ENCODE measurements at regions not wholly inside any gene's neighbourhood (a gene's known extent, or its start where the extent isn't known, plus 50 kb on each side); places are given as distances from the start of the nearest gene placed in this dataset.

DNA sequence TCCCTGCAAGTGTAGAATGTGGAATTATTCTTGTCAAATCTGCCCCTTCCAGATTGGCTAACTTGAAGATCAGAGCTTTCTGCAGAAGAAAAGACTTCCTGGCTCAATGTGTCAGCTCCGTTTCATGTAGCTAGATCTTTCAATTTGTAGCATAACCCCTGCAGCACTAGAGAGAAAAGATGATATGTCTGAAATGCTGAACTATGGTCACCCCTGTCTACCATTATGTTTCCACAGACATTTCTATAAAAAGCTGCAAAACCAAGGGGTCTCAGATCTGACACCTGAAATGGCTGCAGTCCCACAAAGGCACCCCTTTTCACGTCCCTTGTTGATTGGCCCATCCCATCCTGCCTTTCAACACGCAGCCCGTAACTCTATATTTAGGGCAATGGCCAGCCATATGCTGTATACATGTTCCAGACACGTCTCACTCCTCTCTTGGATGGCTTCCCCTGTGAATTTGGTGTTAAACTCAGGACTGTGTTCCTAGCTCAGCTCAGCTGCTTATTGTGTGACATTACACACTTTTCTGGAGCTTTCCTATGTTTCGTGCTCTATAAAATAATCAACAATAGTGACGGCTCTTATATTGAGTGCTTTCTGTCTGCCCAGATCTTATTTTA is 648.6 kb upstream of the CELF2 start:
- DNase-seq, result no peak

GRCh38 chr10:10385831-10386230 is 631.8 kb upstream of the CELF2 start:
- no peak for DNase-seq

DNA sequence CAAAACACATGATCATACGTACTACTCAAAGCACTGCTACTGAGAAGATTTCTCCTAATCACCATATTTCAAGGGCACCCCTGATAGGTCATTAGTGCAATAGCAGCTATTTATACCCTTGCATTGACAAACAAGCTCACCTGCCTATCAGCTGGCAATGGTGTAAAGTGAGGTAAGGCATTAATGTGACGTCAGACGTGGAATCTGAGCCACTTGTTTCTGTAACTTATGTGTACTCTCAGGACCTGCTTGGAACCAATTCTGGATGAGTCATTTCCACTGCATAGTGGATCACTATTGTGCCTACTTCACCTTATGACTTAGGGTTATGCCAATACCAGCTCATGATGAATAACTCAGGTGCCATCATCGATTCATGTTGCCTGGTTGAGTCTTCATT is 628.5 kb upstream of the CELF2 start:
- DNase-seq, result no peak

- DNase-seq, result no peak
Measured at GRCh38 chr10:10392511-10392910, 625.2 kb upstream of the CELF2 start.

DNA sequence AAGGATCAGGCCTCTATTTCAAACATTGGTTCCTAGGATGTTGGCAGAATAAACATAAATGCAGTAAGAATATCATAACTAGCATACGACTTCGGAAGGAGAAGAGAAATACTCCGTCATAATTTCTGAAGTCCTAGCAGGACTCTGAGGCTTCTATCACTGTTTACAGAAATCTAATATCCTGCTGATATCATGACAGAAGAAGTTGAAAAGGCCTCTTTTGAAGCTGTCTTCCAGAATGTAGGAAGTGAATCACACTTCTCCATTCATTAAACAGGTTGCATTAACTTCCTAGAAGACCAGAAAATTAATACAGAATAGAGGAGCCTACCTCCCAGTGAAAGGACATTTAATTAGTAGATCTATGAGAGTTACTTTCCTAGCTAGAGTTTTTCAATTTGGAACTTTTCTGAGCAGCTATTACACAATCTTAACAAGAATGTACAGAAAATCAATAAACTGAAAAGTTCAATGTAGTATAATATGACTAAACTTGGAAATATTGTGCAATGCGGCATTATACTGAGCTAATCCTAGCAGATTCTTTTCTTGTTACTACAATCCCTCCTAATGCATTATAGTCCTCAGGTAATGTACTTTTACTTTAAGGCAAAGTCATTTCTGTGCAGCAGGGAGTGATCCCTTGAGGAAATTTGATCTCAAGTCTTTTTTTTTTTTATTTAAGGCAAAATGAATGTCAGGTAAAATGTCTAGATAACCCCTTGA is 622.6 kb upstream of the CELF2 start:
- no peak for DNase-seq

DNA sequence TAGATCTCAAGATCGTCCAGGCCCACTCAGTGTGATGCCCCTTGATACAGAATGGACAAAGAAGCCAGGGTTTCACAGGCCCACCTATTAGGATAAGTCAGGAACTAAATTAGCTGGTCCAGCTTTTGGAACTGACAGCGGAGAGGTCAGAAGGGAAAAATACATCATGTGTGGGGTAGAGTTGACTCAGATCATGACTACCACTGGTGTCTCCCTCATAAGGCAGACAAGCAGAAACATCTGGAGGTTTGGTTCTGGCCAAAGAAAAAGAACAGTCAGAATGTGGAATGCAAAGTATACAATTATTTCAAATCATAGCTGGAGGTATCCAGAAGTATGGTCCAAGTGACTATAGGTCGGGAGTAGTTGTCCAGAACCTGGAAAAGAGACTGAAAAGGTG is 621.1 kb upstream of the CELF2 start:
- no peak for DNase-seq

- DNase-seq, result no peak
Measured at GRCh38 chr10:10397906-10398305, 619.8 kb upstream of the CELF2 start.

DNA sequence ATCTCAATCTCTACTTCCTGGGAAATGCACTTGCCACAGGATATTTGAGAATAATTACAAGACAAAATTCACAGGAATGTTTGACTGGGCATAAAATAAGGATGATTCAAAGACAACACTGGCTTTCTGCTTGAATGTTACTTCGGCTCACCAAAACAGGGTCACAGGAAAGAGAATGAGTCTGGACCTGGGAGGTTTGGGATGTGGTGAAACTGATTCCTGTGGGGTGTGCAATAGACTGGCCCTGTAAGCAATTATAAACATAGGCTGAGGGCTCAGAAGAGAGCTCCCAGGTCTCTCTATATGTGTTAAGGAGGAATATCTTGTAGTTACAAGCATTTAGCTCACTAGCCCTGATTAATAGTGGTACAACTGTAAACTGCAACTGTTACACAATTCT is 613.9 kb upstream of the CELF2 start:
- no peak for DNase-seq

DNA sequence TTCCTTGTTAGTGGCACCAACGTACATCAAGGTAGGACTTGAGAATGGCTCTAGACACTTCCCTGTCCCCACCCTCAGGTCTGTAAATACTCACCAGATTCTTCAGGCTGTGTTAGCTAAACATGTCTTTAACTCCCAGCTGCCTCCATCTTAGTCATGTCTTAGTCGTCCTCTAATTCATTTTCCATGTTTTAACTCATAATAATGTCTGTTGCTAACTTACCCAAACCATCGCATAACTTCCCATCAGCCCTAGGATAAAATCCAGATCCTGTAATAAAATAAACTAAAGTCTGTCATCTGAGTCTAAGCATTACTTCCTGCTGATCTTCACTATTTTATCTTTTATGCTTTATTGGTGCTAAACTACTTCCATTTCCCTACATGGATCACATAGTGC is 600.0 kb upstream of the CELF2 start:
- DNase-seq, result no peak

- DNase-seq, result peak; percentile 21
Measured at GRCh38 chr10:10418387-10418786, 599.3 kb upstream of the CELF2 start.

- DNase-seq, result no peak
Measured at GRCh38 chr10:10421071-10421470, 596.6 kb upstream of the CELF2 start.

DNA sequence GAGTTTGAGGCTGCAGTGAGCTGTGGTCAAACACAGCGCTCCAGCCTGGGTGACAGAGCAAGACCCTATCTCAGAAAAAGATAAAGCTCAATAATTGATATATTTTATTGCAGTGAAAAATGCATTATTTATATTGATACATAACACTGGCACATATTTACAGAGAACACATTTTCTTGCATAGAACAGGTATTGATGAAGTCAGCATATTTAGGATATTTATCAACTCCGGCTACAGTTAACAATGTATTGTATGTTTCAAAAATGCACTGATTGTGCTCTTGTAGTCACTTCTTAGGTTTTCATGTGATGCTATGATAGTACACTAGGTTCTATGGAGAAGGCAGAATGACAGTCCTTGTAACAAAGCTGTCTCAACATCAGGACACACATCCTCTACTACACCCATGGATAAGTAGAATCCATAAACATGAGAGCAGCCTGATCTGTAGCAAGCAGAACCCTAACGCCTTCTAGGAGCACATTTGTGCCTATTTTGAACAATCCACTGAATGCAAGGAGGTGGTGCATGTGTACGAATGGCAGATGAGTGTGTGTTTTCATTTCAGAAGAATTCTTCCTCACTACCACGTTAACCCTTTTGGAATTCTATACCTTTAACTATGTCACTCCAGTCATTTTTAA is 586.1 kb upstream of the CELF2 start:
- DNase-seq, result no peak

DNA sequence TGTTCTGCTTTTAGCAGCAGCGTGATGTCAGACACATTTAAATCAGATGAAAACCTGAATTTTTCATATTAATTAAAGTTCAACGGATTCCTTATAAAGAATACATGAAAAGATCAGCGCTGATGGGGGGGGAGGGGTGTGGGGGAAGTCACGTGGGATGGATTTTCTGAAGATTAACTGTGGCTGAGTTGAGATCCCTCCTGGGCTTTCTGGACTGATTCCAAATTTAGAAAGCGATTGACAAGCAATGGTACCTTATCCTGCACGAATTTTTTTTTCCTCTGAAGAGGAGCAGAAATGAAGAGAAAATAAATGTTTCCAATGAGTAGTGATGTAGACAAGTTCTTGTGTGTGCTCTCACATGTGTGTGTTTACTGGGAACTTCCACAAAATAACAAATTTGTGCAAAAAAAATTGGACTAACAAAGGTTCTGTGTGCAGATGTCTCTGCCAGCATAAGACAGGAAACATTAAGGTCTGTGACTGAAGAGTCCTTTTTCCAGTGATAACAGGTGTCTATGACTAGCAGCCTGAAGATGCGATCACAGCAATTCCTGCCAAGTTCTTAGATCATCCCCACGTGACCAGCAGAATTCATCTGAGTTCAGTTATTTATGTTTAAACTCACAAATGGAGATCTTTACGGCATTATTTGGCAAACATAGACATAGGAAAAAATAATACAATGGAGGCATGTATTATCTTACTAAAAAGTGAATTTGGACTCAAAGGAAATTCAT is 585.2 kb upstream of the CELF2 start:
- no peak for DNase-seq

- no peak for DNase-seq
Measured at GRCh38 chr10:10434312-10434711, 583.4 kb upstream of the CELF2 start.

GRCh38 chr10:10437886-10438285 is 579.8 kb upstream of the CELF2 start:
- no peak for DNase-seq

- no peak for DNase-seq
Measured at GRCh38 chr10:10438335-10439100, 579.2 kb upstream of the CELF2 start.

DNA sequence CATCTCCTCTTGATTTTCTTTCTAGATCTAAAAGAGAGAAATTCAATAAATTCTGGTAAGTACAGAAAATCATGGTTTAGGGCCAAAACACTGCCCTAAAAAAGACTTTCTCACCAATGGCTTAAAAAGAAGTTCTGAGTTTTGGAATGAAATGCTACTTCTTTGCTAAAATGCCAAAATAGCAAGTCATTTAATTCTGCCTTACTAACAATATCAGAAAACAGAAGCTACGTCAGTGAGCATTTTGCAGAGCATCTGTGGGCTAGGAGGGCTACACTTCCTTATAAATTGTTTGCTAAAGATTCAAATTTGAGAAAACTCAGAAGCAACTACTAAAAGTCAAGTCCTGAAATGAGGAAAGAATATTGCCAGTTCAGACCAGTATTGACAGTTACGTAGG is 560.8 kb upstream of the CELF2 start:
- DNase-seq, result no peak

DNA sequence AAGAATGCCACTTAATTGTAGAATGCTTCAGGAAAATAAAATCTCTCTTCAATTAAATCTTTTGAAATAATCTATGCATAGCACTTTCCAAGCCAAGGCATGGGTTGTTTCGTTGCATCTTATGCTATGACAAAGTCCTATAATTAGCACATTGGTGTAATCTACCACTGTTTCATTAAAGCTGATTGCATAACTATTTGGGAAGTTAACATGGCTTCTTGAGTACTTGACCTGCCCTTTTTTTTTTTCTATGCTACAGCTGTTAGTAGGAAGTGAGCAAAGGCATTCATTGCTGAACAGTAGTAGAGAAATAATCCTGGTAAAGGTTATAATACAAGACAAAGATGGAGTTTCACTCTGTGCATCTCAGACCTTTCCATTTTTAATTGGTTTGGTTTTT is 557.2 kb upstream of the CELF2 start:
- no peak for DNase-seq

GRCh38 chr10:10462151-10462941 is 555.3 kb upstream of the CELF2 start:
- DNase-seq, result no peak

- DNase-seq, result no peak
Measured at GRCh38 chr10:10471758-10472157, 545.9 kb upstream of the CELF2 start.

- no peak for DNase-seq
Measured at GRCh38 chr10:10475812-10476211, 541.9 kb upstream of the CELF2 start.

DNA sequence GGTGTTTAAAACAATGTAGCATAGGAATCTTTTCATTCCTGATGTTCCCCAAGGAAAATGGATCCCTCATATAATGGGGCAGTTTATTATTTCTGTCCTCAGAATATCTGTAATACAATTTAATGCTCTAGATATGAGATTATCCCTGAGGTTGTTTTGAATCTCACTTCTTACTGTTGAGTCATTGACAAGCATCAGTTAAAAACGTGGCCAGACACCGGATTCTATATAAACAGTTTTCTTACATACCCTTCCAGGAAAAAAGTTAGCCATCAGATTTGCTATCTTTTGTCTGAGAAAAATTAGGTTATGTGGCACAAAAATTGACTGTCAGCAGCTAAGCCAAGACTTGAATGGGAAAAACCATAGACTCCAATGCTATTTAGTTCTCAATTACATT is 539.8 kb upstream of the CELF2 start:
- no peak for DNase-seq

Data from SIG-M5 (cell line).